GM12878 (cell line): ENCODE measurements at regions not wholly inside any gene's neighbourhood (a gene's known extent, or its start where the extent isn't known, plus 50 kb on each side); places are given as distances from the start of the nearest gene placed in this dataset.

Experiments used
- ATAC-seq: fragments of 200-7000 bp; cut with Tn5 transposase; 3 replicates; pipeline ENCODE4 v1.9.1; 2020; ENCODE audit warnings: mild to moderate bottlenecking, moderate library complexity
- BruUV-seq: library from RNA; stranded (reverse); fragments of 400-500 nt; replicated peaks from 2 replicates; lab custom pipeline; 2021; lab: Mats Ljungman, UMichigan
- CTCF ChIA-PET: fragments of 300-600 bp; sonication (Branson Sonifier 250); formaldehyde crosslinking; extraction: SDS; loops from one replicate; lab custom pipeline; 2021; ENCODE audit warnings: inconsistent platforms; lab: Yijun Ruan, JAX
- POLR2A ChIA-PET: fragments of 350-600 bp; formaldehyde crosslinking; extraction: SDS; loops from one replicate; lab custom pipeline; 2021; ENCODE audit warnings: inconsistent platforms; lab: Charles Lee
- RAD21 ChIA-PET: fragments of 300-600 bp; sonication (Branson Sonifier 250); formaldehyde crosslinking; loops from one replicate; lab custom pipeline; 2023; ENCODE audit warnings: antibody characterized with exemption; ENCODE audit not compliant: unreplicated experiment; lab: Charles Lee
- SMC1A ChIA-PET: fragments of 300-600 bp; sonication (Branson Sonifier 250); formaldehyde crosslinking; loops from one replicate; lab custom pipeline; 2023; ENCODE audit not compliant: unreplicated experiment, uncharacterized antibody; lab: Charles Lee
- DNase-seq: peaks from one replicate; pipeline ENCODE4 v3.0.0-alpha.2; 2011; ENCODE audit warnings: low read depth, low spot score
- FAIRE-seq: peaks from 3 replicates; lab custom pipeline; 2011; peaks lifted over from hg19 to GRCh38; lab: Jason Lieb, UNC
- H2AFZ ChIP-seq: 2 replicates; pipeline ENCODE4 v1.6.0; 2011; ENCODE audit warnings: low read depth, low read length, control low read depth; ENCODE audit not compliant: control insufficient read depth
- H3K27ac ChIP-seq: 2 replicates; pipeline ENCODE4 v1.5.1; 2011; ENCODE audit warnings: control low read depth; ENCODE audit not compliant: control insufficient read depth, insufficient read depth
- H3K27me3 ChIP-seq, 2 experiments: replicated peaks in 1 of 2; 2 replicates each; pipeline versions ENCODE4 v1.6.0 to v1.6.1; 2011; ENCODE audit warnings: low read length in 1 of 2; ENCODE audit not compliant: control insufficient read depth in 2 of 2, insufficient read depth in 2 of 2
- H3K36me3 ChIP-seq, 2 experiments: 2 replicates each; pipeline ENCODE4 v1.5.1; 2011; ENCODE audit warnings: low read length in 1 of 2; ENCODE audit not compliant: control insufficient read depth in 2 of 2, insufficient read depth in 2 of 2
- H3K4me1 ChIP-seq: 2 replicates; pipeline ENCODE4 v1.6.1; 2011; ENCODE audit warnings: mild to moderate bottlenecking, low read length, moderate library complexity, mixed read lengths; ENCODE audit not compliant: control insufficient read depth, insufficient read depth
- H3K4me2 ChIP-seq: 2 replicates; pipeline ENCODE4 v1.6.0; 2011; ENCODE audit warnings: control low read depth; ENCODE audit not compliant: control insufficient read depth, insufficient read depth
- H3K4me3 ChIP-seq: fragments of 200-600 bp; sonication (generic); 2 replicates; pipeline ENCODE4 v1.5.1; 2016
- H3K79me2 ChIP-seq: 2 replicates; pipeline ENCODE4 v1.6.0; 2011; ENCODE audit warnings: low read length; ENCODE audit not compliant: control insufficient read depth, insufficient read depth
- H3K9ac ChIP-seq: 2 replicates; pipeline ENCODE4 v1.8.0; 2011; ENCODE audit warnings: low read length, control low read depth, mixed read lengths; ENCODE audit not compliant: control insufficient read depth, insufficient read depth
- H3K9me3 ChIP-seq: replicated peaks from 3 replicates; pipeline ENCODE4 v1.5.1; 2011; ENCODE audit warnings: mild to moderate bottlenecking, low read length; ENCODE audit not compliant: control insufficient read depth, insufficient read depth
- H4K20me1 ChIP-seq: 2 replicates; pipeline ENCODE4 v1.6.0; 2011; ENCODE audit not compliant: control insufficient read depth, insufficient read depth
- BCL11A ChIP-seq: IDR thresholded peaks from 2 replicates; pipeline ENCODE4 v1.6.1; 2011; ENCODE audit warnings: low read depth, low read length
- HDAC2 ChIP-seq: fragments of 200-600 bp; sonication (generic); IDR thresholded peaks from 2 replicates; pipeline ENCODE4 v1.6.1; 2017
- NFIC ChIP-seq: IDR thresholded peaks from 2 replicates; pipeline ENCODE4 v1.6.1; 2012; ENCODE audit warnings: low read depth, mild to moderate bottlenecking, inconsistent platforms, low read length, moderate library complexity
- NRF1 ChIP-seq: conservative IDR thresholded peaks from 2 replicates; pipeline ENCODE4 v1.6.1; 2011; ENCODE audit warnings: mild to moderate bottlenecking, low read depth, low read length, improper control_type of control experiment
- RUNX3 ChIP-seq: IDR thresholded peaks from 2 replicates; pipeline ENCODE4 v1.6.1; 2012; ENCODE audit warnings: low read length, inconsistent platforms
- TCF12 ChIP-seq: IDR thresholded peaks from 2 replicates; pipeline ENCODE4 v1.6.1; 2011; ENCODE audit warnings: low read depth, mild to moderate bottlenecking, low read length
- ZNF384 ChIP-seq: IDR thresholded peaks from 2 replicates; pipeline ENCODE4 v1.6.1; 2012; ENCODE audit warnings: low read depth, mild to moderate bottlenecking, low read length, improper control_type of control experiment, borderline replicate concordance
- ZNF622 ChIP-seq: fragments of 450-650 bp; IDR thresholded peaks from 2 replicates; pipeline ENCODE4 v1.6.1; 2017; ENCODE audit warnings: mild to moderate bottlenecking, inconsistent platforms
- WGBS: methylation state at CpG from one replicate; pipeline ENCODE4 v1.1.6; 2016; ENCODE audit warnings: low lambda C conversion rate; ENCODE audit not compliant: insufficient replicate concordance, insufficient coverage; ENCODE audit errors: missing lambda C conversion rate; 5-methylcytosine and 5-hydroxymethylcytosine counted together
- in situ Hi-C: fragments of 300-500 bp; cut with MboI; formaldehyde crosslinking; loops from 9 replicates; pipeline ENCODE4 v1.14.3; 2018; ENCODE audit warnings: mixed read lengths
- intact Hi-C: fragments of 100-400 bp; cut with micrococcal nuclease; formaldehyde crosslinking; loops from one replicate; pipeline ENCODE4 v1.14.2; 2022; ENCODE audit not compliant: unreplicated experiment
- TF ChIP-seq, protein P1 (sequence below): fragments of 450-650 bp; IDR thresholded peaks from 2 replicates; pipeline ENCODE4 v1.6.1; 2017; ENCODE audit warnings: low read depth, mild to moderate bottlenecking, moderate library complexity
- TF ChIP-seq, protein P2 (sequence below): fragments of 450-650 bp; conservative IDR thresholded peaks from 2 replicates; pipeline ENCODE4 v1.6.1; 2017; ENCODE audit warnings: mild to moderate bottlenecking, moderate library complexity

DNA sequence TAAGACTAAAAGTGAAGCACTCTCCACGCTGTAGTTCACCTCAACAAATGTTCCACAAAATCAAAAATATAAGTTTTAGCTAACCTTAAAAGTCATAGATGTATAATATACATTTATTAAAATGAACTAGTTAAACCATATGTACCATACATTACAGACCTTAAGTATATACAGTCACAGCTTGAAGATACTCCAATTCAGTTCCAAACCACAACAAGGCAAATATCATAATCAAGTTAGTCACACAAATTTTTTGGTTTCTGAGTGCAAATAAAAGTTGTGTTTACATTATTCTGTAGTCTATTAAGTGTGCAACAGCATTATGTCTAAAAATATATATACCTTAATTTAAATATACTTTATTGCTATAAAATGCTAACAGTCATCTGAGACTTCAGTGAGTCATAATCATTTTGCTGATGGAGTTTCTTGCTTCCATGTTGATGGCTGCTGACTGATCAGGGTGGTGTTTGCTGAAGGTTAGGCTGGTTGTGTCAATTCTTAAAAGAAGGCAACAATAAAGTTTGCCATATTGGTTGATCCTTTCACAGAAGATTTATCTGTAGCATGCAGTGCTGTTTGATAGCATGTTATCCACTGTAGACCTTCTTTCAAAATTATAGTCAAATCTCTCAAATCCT is 736.7 kb downstream of the NSUN3 start:
- H3K79me2 ChIP-seq = no peaks in the 10 kb centered on the region
- ChIA-PET RAD21 (no interaction called here), POLR2A (no interaction called here), SMC1A (no interaction called here), CTCF (no interaction called here)
- DNase-seq (no peak), FAIRE-seq (no peak), ATAC-seq (no peak)
- intact Hi-C loops = no loop called here
- TF ChIP-seq, protein P1, sequence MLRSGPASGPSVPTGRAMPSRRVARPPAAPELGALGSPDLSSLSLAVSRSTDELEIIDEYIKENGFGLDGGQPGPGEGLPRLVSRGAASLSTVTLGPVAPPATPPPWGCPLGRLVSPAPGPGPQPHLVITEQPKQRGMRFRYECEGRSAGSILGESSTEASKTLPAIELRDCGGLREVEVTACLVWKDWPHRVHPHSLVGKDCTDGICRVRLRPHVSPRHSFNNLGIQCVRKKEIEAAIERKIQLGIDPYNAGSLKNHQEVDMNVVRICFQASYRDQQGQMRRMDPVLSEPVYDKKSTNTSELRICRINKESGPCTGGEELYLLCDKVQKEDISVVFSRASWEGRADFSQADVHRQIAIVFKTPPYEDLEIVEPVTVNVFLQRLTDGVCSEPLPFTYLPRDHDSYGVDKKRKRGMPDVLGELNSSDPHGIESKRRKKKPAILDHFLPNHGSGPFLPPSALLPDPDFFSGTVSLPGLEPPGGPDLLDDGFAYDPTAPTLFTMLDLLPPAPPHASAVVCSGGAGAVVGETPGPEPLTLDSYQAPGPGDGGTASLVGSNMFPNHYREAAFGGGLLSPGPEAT = no peak
- TF ChIP-seq BCL11A (no peak), RUNX3 (no peak), NRF1 (no peak), TCF12 (no peak), NFIC (no peak), ZNF384 (no peak), ZNF622 (no peak), HDAC2 (no peak)
- TF ChIP-seq, protein P2, sequence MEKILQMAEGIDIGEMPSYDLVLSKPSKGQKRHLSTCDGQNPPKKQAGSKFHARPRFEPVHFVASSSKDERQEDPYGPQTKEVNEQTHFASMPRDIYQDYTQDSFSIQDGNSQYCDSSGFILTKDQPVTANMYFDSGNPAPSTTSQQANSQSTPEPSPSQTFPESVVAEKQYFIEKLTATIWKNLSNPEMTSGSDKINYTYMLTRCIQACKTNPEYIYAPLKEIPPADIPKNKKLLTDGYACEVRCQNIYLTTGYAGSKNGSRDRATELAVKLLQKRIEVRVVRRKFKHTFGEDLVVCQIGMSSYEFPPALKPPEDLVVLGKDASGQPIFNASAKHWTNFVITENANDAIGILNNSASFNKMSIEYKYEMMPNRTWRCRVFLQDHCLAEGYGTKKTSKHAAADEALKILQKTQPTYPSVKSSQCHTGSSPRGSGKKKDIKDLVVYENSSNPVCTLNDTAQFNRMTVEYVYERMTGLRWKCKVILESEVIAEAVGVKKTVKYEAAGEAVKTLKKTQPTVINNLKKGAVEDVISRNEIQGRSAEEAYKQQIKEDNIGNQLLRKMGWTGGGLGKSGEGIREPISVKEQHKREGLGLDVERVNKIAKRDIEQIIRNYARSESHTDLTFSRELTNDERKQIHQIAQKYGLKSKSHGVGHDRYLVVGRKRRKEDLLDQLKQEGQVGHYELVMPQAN = no peak
- no peak overlapping the region for H3K4me3 ChIP-seq
- no peak overlapping the region for H3K9ac ChIP-seq
- no peaks in the 10 kb centered on the region for H3K9me3 ChIP-seq
- H3K4me1 ChIP-seq = no peaks in the 10 kb centered on the region
- WGBS = 11% methylated on average over 1 of the region's 1 CpG
- H3K36me3 ChIP-seq = no peaks in the 10 kb centered on the region
- H4K20me1 ChIP-seq = no peaks in the 10 kb centered on the region
- in situ Hi-C loops = no loop called here
- H3K27ac ChIP-seq = no peak overlapping the region
- H3K4me2 ChIP-seq = no peak overlapping the region
- H3K27me3 ChIP-seq = no peaks in the 10 kb centered on the region
- H2AFZ ChIP-seq = no peak overlapping the region
- BruUV-seq = no TSS peak
